GM18519 (cell line): ENCODE measurements at regions not wholly inside any gene's neighbourhood (a gene's known extent, or its start where the extent isn't known, plus 50 kb on each side); places are given as distances from the start of the nearest gene placed in this dataset.

Experiments
- ATAC-seq: cut with Tn5 transposase; IDR thresholded peaks from one replicate; pipeline ENCODE4 v1.9.1; 2021; ENCODE audit warnings: mild to moderate bottlenecking, moderate library complexity; ENCODE audit not compliant: unreplicated experiment, low FRiP score

- no peak for ATAC-seq
Measured at GRCh38 chr16:85971902-85972638, 73.1 kb downstream of the IRF8 start.

- no peak for ATAC-seq
Measured at GRCh38 chr16:85974428-85975375, 75.7 kb downstream of the IRF8 start.

- ATAC-seq = no peak
Measured at GRCh38 chr16:85975451-85975981, 76.6 kb downstream of the IRF8 start.

- no peak for ATAC-seq
Measured at GRCh38 chr16:85978291-85978775, 79.4 kb downstream of the IRF8 start.

GRCh38 chr16:85978976-85979375, 80.0 kb downstream of the IRF8 start:
- ATAC-seq = no peak

- ATAC-seq = no peak
Measured at GRCh38 chr16:85979605-85980004, 80.6 kb downstream of the IRF8 start.

- ATAC-seq = no peak
Measured at GRCh38 chr16:85980686-85981085, 81.7 kb downstream of the IRF8 start.

- ATAC-seq = no peak
Measured at GRCh38 chr16:85981826-85982562, 83.0 kb downstream of the IRF8 start.

- ATAC-seq = no peak
Measured at GRCh38 chr16:85982563-85982939, 83.6 kb downstream of the IRF8 start.

- ATAC-seq = no peak
Measured at GRCh38 chr16:85983064-85983463, 84.1 kb downstream of the IRF8 start.

GRCh38 chr16:85983606-85984230, 84.8 kb downstream of the IRF8 start:
- ATAC-seq = no peak

GRCh38 chr16:85984231-85984880, 85.4 kb downstream of the IRF8 start:
- no peak for ATAC-seq

- ATAC-seq = no peak
Measured at GRCh38 chr16:85984947-85985451, 86.0 kb downstream of the IRF8 start.

GRCh38 chr16:85986931-85987749, 88.2 kb downstream of the IRF8 start:
- ATAC-seq = no peak

GRCh38 chr16:85987750-85988078, 88.8 kb downstream of the IRF8 start:
- ATAC-seq = no peak

- ATAC-seq = no peak
Measured at GRCh38 chr16:85988306-85988705, 89.3 kb downstream of the IRF8 start.

GRCh38 chr16:85988723-85989313, 89.9 kb downstream of the IRF8 start:
- ATAC-seq = no peak

GRCh38 chr16:85989376-85989775, 90.4 kb downstream of the IRF8 start:
- ATAC-seq = no peak
